HG03521 (cell line): ENCODE measurements at regions not wholly inside any gene's neighbourhood (a gene's known extent, or its start where the extent isn't known, plus 50 kb on each side); places are given as distances from the start of the nearest gene placed in this dataset.
"Not testable (repeated sequence)": the region's sequence is repeated elsewhere in the genome, so short reads cannot be mapped to it uniquely, and the experiment has no call there.

ENCODE experiments used
- ATAC-seq: cut with Tn5 transposase; IDR thresholded peaks from one replicate; pipeline ENCODE4 v1.9.1; 2021; ENCODE audit warnings: mild to moderate bottlenecking, moderate library complexity; ENCODE audit not compliant: unreplicated experiment

GRCh38 chr2:186164325-186164724 is 321.7 kb upstream of the ZC3H15 start:
- no peak for ATAC-seq

GRCh38 chr2:186170693-186171092 is 315.4 kb upstream of the ZC3H15 start:
- ATAC-seq: no peak

GRCh38 chr2:186181625-186182024 is 304.4 kb upstream of the ZC3H15 start:
- ATAC-seq: no peak

- not testable (repeated sequence) for ATAC-seq
Observed at GRCh38 chr2:186182366-186182765, 303.7 kb upstream of the ZC3H15 start.

GRCh38 chr2:186183406-186183805 is 302.7 kb upstream of the ZC3H15 start:
- ATAC-seq: no peak

GRCh38 chr2:186187854-186188253 is 298.2 kb upstream of the ZC3H15 start:
- no peak for ATAC-seq

GRCh38 chr2:186189816-186190215 is 296.2 kb upstream of the ZC3H15 start:
- ATAC-seq: no peak

GRCh38 chr2:186195696-186196095 is 290.4 kb upstream of the ZC3H15 start:
- no peak for ATAC-seq

- ATAC-seq: no peak
Observed at GRCh38 chr2:186197955-186198354, 288.1 kb upstream of the ZC3H15 start.

GRCh38 chr2:186199029-186199428 is 287.0 kb upstream of the ZC3H15 start:
- no peak for ATAC-seq

- no peak for ATAC-seq
Observed at GRCh38 chr2:186201371-186201770, 284.7 kb upstream of the ZC3H15 start.

- ATAC-seq: no peak
Observed at GRCh38 chr2:186205254-186205911, 280.7 kb upstream of the ZC3H15 start.

- no peak for ATAC-seq
Observed at GRCh38 chr2:186209532-186209931, 276.5 kb upstream of the ZC3H15 start.

GRCh38 chr2:186220409-186220808 is 265.7 kb upstream of the ZC3H15 start:
- ATAC-seq: no peak

- ATAC-seq: no peak
Observed at GRCh38 chr2:186229265-186229664, 256.8 kb upstream of the ZC3H15 start.

- ATAC-seq: no peak
Observed at GRCh38 chr2:186241874-186242273, 244.2 kb upstream of the ZC3H15 start.

GRCh38 chr2:186254759-186255158 is 231.3 kb upstream of the ZC3H15 start:
- no peak for ATAC-seq

- no peak for ATAC-seq
Observed at GRCh38 chr2:186255823-186256222, 230.2 kb upstream of the ZC3H15 start.

- peak; percentile 66 for ATAC-seq
Observed at GRCh38 chr2:186256540-186256939, 229.5 kb upstream of the ZC3H15 start.

- no peak for ATAC-seq
Observed at GRCh38 chr2:186263673-186264250, 222.3 kb upstream of the ZC3H15 start.

GRCh38 chr2:186269536-186269935 is 216.5 kb upstream of the ZC3H15 start:
- ATAC-seq: no peak

GRCh38 chr2:186273953-186274352 is 212.1 kb upstream of the ZC3H15 start:
- ATAC-seq: no peak
